WI38 (cell line): ENCODE measurements at regions not wholly inside any gene's neighbourhood (a gene's known extent, or its start where the extent isn't known, plus 50 kb on each side); places are given as distances from the start of the nearest gene placed in this dataset.

Experiments used
- H3K4me3 ChIP-seq: 2 replicates; pipeline ENCODE4 v1.5.1; 2011; ENCODE audit warnings: low read depth, mild to moderate bottlenecking, control low read depth, low read length
- TF ChIP-seq, protein P1 (sequence below): IDR thresholded peaks from 2 replicates; pipeline ENCODE4 v1.5.1; 2012; ENCODE audit warnings: low read depth, mild to moderate bottlenecking, control low read depth, low read length

DNA sequence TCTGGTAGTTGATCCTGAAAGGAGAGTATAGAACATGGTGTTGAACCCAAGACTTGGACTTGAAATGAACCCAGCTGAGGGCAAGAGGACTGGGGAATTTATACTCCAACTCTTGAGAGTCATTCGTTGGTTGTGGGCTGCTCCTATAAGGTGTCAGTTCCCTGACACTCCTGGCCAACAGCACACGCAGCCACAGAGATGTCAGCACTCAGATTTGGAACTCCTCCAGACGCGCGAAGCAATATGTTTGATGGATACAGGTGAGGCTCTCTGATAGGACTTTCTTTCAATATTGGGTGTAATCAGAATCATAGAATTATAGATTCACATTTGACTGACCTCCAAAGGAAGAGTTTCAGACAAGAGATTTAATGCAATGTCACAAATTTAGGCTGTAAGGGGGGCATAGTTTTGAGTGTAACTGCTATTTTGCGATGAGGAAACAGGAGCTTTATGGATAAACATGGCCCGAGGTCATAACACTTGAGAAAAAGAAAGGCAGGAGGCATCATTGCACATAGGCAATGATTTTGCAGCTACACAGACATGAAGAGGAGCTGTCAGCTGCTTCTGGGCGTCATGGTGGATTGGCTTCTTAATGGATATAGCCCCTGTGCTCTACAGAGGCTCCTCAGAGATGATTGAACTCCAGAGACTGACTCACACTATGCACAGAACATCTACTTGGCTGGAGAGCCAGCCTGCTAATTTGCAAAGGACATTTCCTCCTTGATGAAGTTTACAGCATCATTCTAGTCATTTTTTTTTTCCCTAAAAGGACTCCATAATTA is 569.2 kb upstream of the RGMA start:
- H3K4me3 ChIP-seq, result no peak overlapping the region
- TF ChIP-seq, protein P1, sequence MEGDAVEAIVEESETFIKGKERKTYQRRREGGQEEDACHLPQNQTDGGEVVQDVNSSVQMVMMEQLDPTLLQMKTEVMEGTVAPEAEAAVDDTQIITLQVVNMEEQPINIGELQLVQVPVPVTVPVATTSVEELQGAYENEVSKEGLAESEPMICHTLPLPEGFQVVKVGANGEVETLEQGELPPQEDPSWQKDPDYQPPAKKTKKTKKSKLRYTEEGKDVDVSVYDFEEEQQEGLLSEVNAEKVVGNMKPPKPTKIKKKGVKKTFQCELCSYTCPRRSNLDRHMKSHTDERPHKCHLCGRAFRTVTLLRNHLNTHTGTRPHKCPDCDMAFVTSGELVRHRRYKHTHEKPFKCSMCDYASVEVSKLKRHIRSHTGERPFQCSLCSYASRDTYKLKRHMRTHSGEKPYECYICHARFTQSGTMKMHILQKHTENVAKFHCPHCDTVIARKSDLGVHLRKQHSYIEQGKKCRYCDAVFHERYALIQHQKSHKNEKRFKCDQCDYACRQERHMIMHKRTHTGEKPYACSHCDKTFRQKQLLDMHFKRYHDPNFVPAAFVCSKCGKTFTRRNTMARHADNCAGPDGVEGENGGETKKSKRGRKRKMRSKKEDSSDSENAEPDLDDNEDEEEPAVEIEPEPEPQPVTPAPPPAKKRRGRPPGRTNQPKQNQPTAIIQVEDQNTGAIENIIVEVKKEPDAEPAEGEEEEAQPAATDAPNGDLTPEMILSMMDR, result no peak

DNA sequence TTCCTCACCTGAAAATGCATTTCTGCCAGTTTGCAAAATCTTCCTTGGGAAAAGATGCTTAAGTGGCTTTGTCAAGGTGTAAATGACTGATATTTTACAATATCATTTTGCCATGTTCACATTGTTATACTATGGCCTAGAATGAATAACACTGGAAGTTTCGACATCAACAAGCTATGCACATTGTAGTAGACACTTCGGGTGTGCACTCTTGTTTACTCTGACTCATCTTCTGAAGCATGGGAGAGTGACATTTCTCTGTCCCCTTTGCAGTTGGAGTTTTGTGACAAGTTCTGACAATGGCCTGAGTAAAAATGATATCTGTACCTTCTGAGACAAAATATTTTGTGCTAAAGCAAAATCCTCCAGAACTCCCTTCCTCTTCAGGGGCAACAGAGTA is 567.0 kb upstream of the RGMA start:
- TF ChIP-seq, protein P1, result no peak
- no peak overlapping the region for H3K4me3 ChIP-seq

DNA sequence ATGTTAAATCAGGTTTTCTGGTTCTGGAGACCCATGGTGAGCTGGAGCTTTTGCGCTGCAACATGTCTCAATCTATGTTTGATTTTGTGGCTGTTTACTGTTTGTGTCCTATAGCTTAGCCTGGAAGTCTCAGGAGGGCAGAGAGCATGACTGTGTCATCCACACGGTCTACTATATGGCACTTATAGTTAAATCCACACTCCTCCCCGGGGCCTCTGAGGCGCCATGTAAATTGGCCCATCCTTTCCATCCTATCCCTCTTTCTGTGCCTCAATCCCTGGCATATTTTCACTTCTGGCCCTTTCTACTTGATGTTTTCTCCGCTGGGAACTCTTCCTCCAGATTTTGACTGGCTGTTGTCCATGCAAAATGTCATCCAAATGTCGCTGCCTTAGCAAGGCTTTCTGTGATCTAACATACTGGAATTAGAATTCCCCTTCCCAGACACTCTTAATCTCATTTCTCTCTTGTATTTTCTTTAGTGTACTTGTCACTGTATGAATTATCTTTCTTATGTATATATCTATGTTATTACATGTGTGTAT is 560.8 kb upstream of the RGMA start:
- TF ChIP-seq, protein P1, result no peak
- no peak overlapping the region for H3K4me3 ChIP-seq

DNA sequence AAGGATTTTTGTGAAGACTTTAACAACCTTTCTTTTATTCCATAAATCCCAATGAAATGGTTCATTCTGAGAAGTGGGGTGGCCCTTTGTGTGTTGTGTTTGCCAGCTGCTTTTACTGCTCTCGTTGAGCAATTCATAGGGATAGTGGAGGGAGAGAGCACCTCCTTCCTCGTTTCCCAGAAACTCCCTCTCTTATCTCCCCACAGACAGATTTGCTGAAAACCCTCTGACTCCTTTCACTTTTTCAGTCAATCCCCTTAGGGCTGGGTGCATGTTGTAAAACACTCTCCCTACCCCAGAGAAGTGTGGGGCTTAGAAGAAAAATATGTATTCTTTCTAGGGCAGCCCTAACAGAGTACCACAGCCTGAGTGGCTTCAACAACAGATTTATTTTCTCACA is 557.2 kb upstream of the RGMA start:
- H3K4me3 ChIP-seq, result no peak overlapping the region
- TF ChIP-seq, protein P1, result no peak

DNA sequence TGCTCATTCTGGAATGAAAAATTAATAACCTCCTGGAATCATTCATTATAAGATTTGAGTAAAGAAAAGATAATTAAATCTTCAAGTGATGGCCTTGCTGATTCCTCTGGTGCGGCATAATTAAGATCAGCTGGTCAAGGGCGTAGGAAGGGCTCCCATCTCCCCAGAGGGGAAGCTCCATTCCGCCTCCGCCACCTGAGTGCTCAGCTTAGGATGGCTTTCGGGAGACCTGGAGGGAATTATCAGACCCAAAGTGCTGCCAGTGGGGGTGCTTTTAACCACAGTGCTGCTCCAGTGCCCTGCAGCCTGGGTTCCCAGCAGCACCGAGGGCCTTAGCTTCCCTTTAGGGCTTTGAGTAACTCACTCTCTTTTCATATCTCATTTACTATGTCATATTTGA is 556.6 kb upstream of the RGMA start:
- no peak overlapping the region for H3K4me3 ChIP-seq
- TF ChIP-seq, protein P1, result no peak

DNA sequence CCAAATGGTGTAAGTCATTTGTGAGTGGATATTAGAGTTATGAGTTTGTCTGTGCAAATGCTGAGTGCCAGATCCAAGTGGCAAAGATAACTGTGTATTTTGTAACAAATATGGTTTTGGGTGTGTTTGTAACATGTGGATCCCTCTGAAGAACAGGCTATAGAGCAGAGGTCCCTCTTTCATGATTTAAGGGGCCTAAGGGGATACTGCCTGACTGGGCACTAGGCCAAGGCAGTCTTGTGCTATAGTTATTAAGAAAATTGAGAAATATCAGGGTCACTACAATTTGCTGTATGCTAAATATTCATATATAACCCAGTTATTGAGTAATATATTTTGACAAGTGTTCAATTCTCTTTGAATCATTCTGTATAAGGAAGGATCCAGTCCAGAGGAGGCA is 555.6 kb upstream of the RGMA start:
- TF ChIP-seq, protein P1, result no peak
- H3K4me3 ChIP-seq, result no peak overlapping the region

DNA sequence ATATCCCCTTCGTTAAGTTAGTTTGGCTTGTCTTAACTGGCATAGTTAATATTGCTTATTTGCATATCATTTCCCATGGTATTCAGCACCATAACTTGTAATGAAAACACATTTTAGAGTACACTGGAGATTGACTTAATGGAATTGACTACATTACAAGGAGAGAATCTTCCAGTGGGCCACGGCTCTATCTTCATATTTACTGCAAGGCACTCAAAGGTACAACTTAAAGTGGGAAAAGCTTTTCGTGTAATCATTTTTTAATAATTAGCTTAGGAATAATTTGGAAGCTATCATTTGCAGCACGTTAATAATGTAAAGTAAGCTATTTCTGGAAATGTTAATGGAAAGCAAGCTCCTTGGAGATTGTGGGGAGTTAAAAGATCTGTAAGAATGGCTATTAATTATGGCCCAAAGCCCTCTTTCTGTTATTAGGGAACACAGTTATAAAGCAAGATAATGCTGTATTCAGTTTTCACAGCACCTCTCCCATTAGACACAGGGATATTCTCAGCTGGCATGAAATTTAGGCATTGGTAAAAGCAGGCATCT is 551.5 kb upstream of the RGMA start:
- TF ChIP-seq, protein P1, result no peak
- H3K4me3 ChIP-seq, result no peak overlapping the region
